Heart right ventricle (tissue), 16 donors: ENCODE measurements at regions not wholly inside any gene's neighbourhood (a gene's known extent, or its start where the extent isn't known, plus 50 kb on each side); places are given as distances from the start of the nearest gene placed in this dataset.

ENCODE experiments used
- ATAC-seq, 8 donors: fragments of 200-7000 bp; cut with Tn5 transposase; one replicate each; pipeline ENCODE4 v1.9.1; 2020; ENCODE audit warnings: mild to moderate bottlenecking in 8 of 8, moderate library complexity in 8 of 8, moderate number of reproducible peaks in 1 of 8
- DNase-seq, 2 donors: peaks; one replicate each; pipeline ENCODE4 v3.0.0-alpha.2; 2020
- H3K27ac ChIP-seq, 10 donors: fragments of 200-600 bp; sonication (generic) in 2 of 10; one replicate each; pipeline versions ENCODE4 v1.5.0 to v1.8.0; 2020 to 2022; ENCODE audit warnings: mild to moderate bottlenecking in 3 of 10
- H3K27me3 ChIP-seq, 7 donors: fragments of 200-600 bp; one replicate each; pipeline ENCODE4 v1.8.0; 2021 to 2022; ENCODE audit warnings: mild to moderate bottlenecking in 2 of 7
- H3K36me3 ChIP-seq, 9 donors: fragments of 200-600 bp; sonication (generic) in 1 of 9; one replicate each; pipeline versions ENCODE4 v1.5.0 to v1.8.0; 2020 to 2022; ENCODE audit warnings: mild to moderate bottlenecking in 2 of 9
- H3K4me1 ChIP-seq, 9 donors: fragments of 200-600 bp; sonication (generic) in 1 of 9; one replicate each; pipeline versions ENCODE4 v1.5.0 to v1.8.0; 2020 to 2022; ENCODE audit warnings: mild to moderate bottlenecking in 4 of 9
- H3K4me3 ChIP-seq, 10 donors: fragments of 200-600 bp; sonication (generic) in 2 of 10; one replicate each; pipeline versions ENCODE4 v1.5.0 to v1.8.0; 2020 to 2022; ENCODE audit warnings: mild to moderate bottlenecking in 7 of 10, moderate library complexity in 2 of 10
- H3K9me3 ChIP-seq, 11 donors: fragments of 200-600 bp in 10 of 11; sonication (generic) in 2 of 11; one replicate each; pipeline versions ENCODE4 v1.5.0 to v1.8.0; 2013 to 2022; ENCODE audit warnings: mild to moderate bottlenecking in 2 of 11, control low read depth in 1 of 11, moderate library complexity in 1 of 11
- CTCF ChIP-seq, 9 donors: fragments of 200-600 bp; sonication (generic) in 2 of 9; IDR thresholded peaks; one replicate each; pipeline versions ENCODE4 v1.5.0 to v1.8.0; 2021 to 2022; ENCODE audit warnings: antibody characterized with exemption in 9 of 9, mild to moderate bottlenecking in 5 of 9, moderate library complexity in 1 of 9
- WGBS, 2 donors: extraction: QIAGEN DNeasy Blood & Tissue Kit; methylation state at CpG; one replicate each; pipeline ENCODE4 v1.1.7; 2013; ENCODE audit warnings: inconsistent platforms in 1 of 2; 5-methylcytosine and 5-hydroxymethylcytosine counted together
- intact Hi-C, 10 donors: fragments of 100-400 bp; cut with DNase I; formaldehyde crosslinking; loops; one replicate each; pipeline versions ENCODE4 v1.11.1 to v1.14.2; 2022
- donor health status: Arrhythmogenic right ventricular cardiomyopathy.
- donor health status: ischemic (EF 13 %, LVEDD 7.1; RV severe dilation, severe dysfunction).
- donor health status: healthy with polysubstance abuse.
- donor health status: DM: no; HTN: yes; CAD: no.
- donor health status: DM: no; HTN: no; CAD: no.
- donor health status: ischemic (EF 25% LVEDD 6.9; RV normal size, moderate dysfunction).
- donor health status: ischemic (EF 25% LVEDD 5.7; RV mildly dilated, moderate dysfunction).
- donor health status: healthy.
- donor health status: DM: yes; HTN: yes; CAD: no.
- donor health status: Ischemic cardiomyopathy.
- donor health status: ischemic (EF 35%, LVEDD 5.7; RV mildly dilated, moderate dysfunction).
- donor health status: nonischemic (EF 11% LVEDD 7.7; RV severe dilation, severe dysfunction).
- donor health status: DM: yes; HTN: yes; CAD: no.
- donor health status: PGD.
- donor health status: ischemic (EF 29% LVEDD 5.4; RV normal size, mild dysfunction).
- donor health status: nonischemic (EF 23%, LVEDD 6.1; RV moderate dilation, normal function).

GRCh38 chr16:54589326-54589725 is 302.7 kb upstream of the IRX3 start:
- H3K4me1 ChIP-seq: peaks cover 0 to 15% (median 0%) of the 10 kb centered on the region in 9 donors
- intact Hi-C loops: no loop called here
- no peak for TF ChIP-seq CTCF (IDR thresholded peaks at IDR 0.05)
- H3K9me3 ChIP-seq: no peaks in the 10 kb centered on the region
- no peaks in the 10 kb centered on the region for H3K36me3 ChIP-seq
- H3K27me3 ChIP-seq: peaks cover 0 to 6% (median 0%) of the 10 kb centered on the region in 7 donors
- ATAC-seq: no peak
- 82 to 88% methylated on average over 5 of the region's 5 CpGs for WGBS, 2 donors
- H3K4me3 ChIP-seq: no peak overlapping the region
- H3K27ac ChIP-seq: no peak overlapping the region
- DNase-seq: no peak

- intact Hi-C loops: no loop called here
- Histone ChIP-seq H3K4me1 (peaks cover 0 to 15% (median 0%) of the 10 kb centered on the region in 9 donors), H3K27me3 (no peaks in the 10 kb centered on the region), H3K36me3 (no peaks in the 10 kb centered on the region), H3K4me3 (no peak overlapping the region), H3K27ac (no peak overlapping the region), H3K9me3 (no peaks in the 10 kb centered on the region)
- TF ChIP-seq CTCF (IDR thresholded peaks at IDR 0.05): no peak
- ATAC-seq: no peak
- 55 to 70% methylated on average over 5 of the region's 5 CpGs for WGBS, 2 donors
- no peak for DNase-seq
These were observed 301.4 kb upstream of the IRX3 start for GRCh38 chr16:54588026-54588425.

GRCh38 chr16:54587176-54587515 is 300.6 kb upstream of the IRX3 start:
- Histone ChIP-seq H3K27me3 (no peaks in the 10 kb centered on the region), H3K4me3 (no peak overlapping the region), H3K4me1 (peaks cover 0 to 15% (median 0%) of the 10 kb centered on the region in 9 donors), H3K36me3 (no peaks in the 10 kb centered on the region), H3K27ac (no peak overlapping the region), H3K9me3 (no peaks in the 10 kb centered on the region)
- ATAC-seq: no peak
- WGBS, 2 donors: 59 to 81% methylated on average over 3 of the region's 3 CpGs
- TF ChIP-seq CTCF (IDR thresholded peaks at IDR 0.05): no peak
- intact Hi-C loops: no loop called here
- no peak for DNase-seq

DNA sequence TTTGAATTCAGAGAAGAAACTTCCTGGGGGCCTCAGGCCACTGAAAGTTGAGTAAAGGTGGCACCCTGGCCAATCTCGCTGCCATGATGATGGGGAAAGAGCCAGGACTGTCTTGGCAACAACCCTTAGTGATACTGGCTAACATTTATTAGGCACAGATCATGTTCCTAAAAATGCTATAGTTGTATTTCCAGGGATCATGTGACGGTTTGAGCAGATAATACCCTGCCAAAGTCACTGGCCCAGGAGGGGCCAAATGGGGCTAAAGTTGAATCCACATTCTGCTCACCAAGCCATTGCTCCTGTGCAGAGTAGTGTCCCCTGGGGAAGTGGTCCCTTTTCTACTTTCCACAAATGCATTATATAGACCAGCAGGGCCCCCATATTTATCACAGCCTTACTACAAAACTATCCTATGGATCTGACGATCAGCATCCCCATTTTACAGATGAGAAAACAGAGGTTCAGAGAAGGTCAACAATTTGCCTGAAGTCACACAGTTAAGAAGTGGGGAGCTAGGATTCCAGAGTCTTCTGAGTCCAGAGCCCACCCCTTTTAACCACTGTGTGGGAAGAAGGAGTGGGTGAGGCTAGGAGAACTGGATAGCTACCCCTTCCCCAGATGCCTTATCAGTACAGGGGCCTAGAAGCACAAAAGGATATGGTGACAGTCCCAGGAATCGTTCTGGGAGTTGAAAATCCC is 300.0 kb upstream of the IRX3 start:
- Histone ChIP-seq H3K36me3 (no peaks in the 10 kb centered on the region), H3K4me3 (no peak overlapping the region), H3K27ac (no peak overlapping the region), H3K9me3 (no peaks in the 10 kb centered on the region), H3K27me3 (no peaks in the 10 kb centered on the region), H3K4me1 (peaks cover 0 to 15% (median 0%) of the 10 kb centered on the region in 9 donors)
- WGBS, 2 donors: 71 to 73% methylated on average over 4 of the region's 4 CpGs
- intact Hi-C loops: no loop called here
- DNase-seq (peak in 1 of 2 donors; percentile 6), ATAC-seq (peak in 6 of 8 donors; percentile 22 to 91 (median 78))
- no peak for TF ChIP-seq CTCF (IDR thresholded peaks at IDR 0.05)
